HEK293T (cell line): ENCODE measurements at regions not wholly inside any gene's neighbourhood (a gene's known extent, or its start where the extent isn't known, plus 50 kb on each side); places are given as distances from the start of the nearest gene placed in this dataset.

Source experiments
- CTCF ChIA-PET: fragments of 350-600 bp; formaldehyde crosslinking; extraction: SDS; loops from one replicate; lab custom pipeline; 2021; ENCODE audit warnings: antibody characterized with exemption, inconsistent platforms; lab: Yijun Ruan, JAX
- POLR2A ChIA-PET: fragments of 350-600 bp; formaldehyde crosslinking; extraction: SDS; loops from one replicate; lab custom pipeline; 2020; ENCODE audit warnings: antibody characterized with exemption, inconsistent platforms; lab: Yijun Ruan, JAX
- DNase-seq: peaks from one replicate; pipeline ENCODE4 v3.0.0; 2012; ENCODE audit warnings: mixed read lengths; ENCODE audit errors: extremely low spot score
- ARNT ChIP-seq: fragments of 450-650 bp; IDR thresholded peaks from 2 replicates; pipeline ENCODE4 v1.6.1; 2017; ENCODE audit warnings: mild to moderate bottlenecking
- BHLHE40 ChIP-seq: fragments of 450-650 bp; IDR thresholded peaks from 2 replicates; pipeline ENCODE4 v1.6.1; 2016; ENCODE audit warnings: mild to moderate bottlenecking, moderate library complexity, borderline replicate concordance
- CTBP1 ChIP-seq: fragments of 450-650 bp; IDR thresholded peaks from 2 replicates; pipeline ENCODE4 v1.6.1; 2016; ENCODE audit warnings: borderline replicate concordance
- ELF4 ChIP-seq: fragments of 450-650 bp; IDR thresholded peaks from 2 replicates; pipeline ENCODE4 v1.6.1; 2017; ENCODE audit warnings: antibody characterized with exemption
- FOXA1 ChIP-seq: fragments of 450-650 bp; IDR thresholded peaks from 2 replicates; pipeline ENCODE4 v1.6.1; 2016; ENCODE audit warnings: mild to moderate bottlenecking
- FOXK2 ChIP-seq: fragments of 450-650 bp; IDR thresholded peaks from 2 replicates; pipeline ENCODE4 v1.6.1; 2016; ENCODE audit warnings: mild to moderate bottlenecking
- FOXM1 ChIP-seq: fragments of 450-650 bp; IDR thresholded peaks from 2 replicates; pipeline ENCODE4 v1.6.1; 2017; ENCODE audit warnings: mild to moderate bottlenecking, borderline replicate concordance
- HDGF ChIP-seq: fragments of 450-650 bp; IDR thresholded peaks from 2 replicates; pipeline ENCODE4 v1.6.1; 2017; ENCODE audit warnings: antibody characterized with exemption, borderline replicate concordance
- L3MBTL2 ChIP-seq: fragments of 450-650 bp; conservative IDR thresholded peaks from 2 replicates; pipeline ENCODE4 v1.6.1; 2016; ENCODE audit warnings: mild to moderate bottlenecking
- LEF1 ChIP-seq: fragments of 450-650 bp; IDR thresholded peaks from 2 replicates; pipeline ENCODE4 v1.6.1; 2017; ENCODE audit warnings: mild to moderate bottlenecking, borderline replicate concordance
- NFRKB ChIP-seq: fragments of 450-650 bp; IDR thresholded peaks from 2 replicates; pipeline ENCODE4 v1.6.1; 2016; ENCODE audit warnings: mild to moderate bottlenecking, moderate library complexity
- SP1 ChIP-seq: fragments of 450-650 bp; IDR thresholded peaks from 2 replicates; pipeline ENCODE4 v1.6.1; 2017
- SUZ12 ChIP-seq: fragments of 450-650 bp; IDR thresholded peaks from 2 replicates; pipeline ENCODE4 v1.6.1; 2016; ENCODE audit warnings: mild to moderate bottlenecking
- TARDBP ChIP-seq: fragments of 450-650 bp; IDR thresholded peaks from 2 replicates; pipeline ENCODE4 v1.6.1; 2016
- ZNF384 ChIP-seq: fragments of 450-650 bp; IDR thresholded peaks from 2 replicates; pipeline ENCODE4 v1.6.1; 2016
- TF ChIP-seq, protein P1 (sequence below): fragments of 450-650 bp; IDR thresholded peaks from 2 replicates; pipeline ENCODE4 v1.6.1; 2016

DNA sequence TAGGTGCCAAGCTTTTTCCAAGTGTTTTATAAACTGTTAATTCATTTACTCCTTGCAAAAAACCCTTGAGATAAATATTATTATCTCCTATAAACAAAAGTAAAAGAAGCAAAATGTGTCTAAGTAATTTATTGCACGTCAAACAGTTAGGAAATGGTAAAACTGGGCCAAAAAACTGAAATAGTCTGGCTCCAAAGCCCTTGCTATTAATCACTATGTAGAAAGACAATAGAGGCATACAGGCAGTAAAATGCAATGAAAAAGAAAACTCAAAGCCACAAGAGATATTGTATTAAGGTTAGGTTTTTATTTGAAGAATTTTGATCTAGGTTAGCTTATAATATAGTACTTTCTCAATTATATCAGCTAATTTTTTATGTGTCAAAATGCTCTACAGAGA, 457.7 kb downstream of the ANXA1 start:
- ChIA-PET POLR2A (no interaction called here), CTCF (no interaction called here)
- no peak for TF ChIP-seq NFRKB
- no peak for TF ChIP-seq SUZ12
- TF ChIP-seq HDGF = no peak
- DNase-seq = no peak

DNA sequence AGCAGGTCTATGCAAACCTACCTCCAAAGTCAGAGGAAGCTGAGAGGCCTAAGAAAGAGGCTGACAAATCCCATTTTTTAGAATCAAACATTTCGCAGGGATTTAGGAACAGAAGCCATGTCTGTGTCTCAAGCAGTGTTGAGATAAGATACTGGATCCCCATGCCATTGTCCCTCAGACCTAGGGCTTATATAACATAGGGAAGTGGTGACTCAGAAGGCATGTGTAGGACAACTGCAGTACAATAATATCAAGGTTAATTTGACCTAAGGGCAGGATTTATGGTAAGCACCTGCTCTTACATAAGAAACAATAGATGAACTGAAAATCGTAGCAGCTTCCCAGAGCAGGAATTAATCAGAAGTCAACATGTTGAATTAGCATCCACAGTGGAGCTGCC, 459.4 kb downstream of the ANXA1 start:
- CTCF ChIA-PET = no interaction called here
- DNase-seq = no peak
- POLR2A ChIA-PET = no interaction called here
- TF ChIP-seq, protein P1, sequence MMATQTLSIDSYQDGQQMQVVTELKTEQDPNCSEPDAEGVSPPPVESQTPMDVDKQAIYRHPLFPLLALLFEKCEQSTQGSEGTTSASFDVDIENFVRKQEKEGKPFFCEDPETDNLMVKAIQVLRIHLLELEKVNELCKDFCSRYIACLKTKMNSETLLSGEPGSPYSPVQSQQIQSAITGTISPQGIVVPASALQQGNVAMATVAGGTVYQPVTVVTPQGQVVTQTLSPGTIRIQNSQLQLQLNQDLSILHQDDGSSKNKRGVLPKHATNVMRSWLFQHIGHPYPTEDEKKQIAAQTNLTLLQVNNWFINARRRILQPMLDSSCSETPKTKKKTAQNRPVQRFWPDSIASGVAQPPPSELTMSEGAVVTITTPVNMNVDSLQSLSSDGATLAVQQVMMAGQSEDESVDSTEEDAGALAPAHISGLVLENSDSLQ = no peak
- TF ChIP-seq BHLHE40 = no peak
- no peak for TF ChIP-seq ARNT
- TF ChIP-seq TARDBP = no peak
- TF ChIP-seq ZNF384 = no peak
- no peak for TF ChIP-seq CTBP1
- no peak for TF ChIP-seq LEF1
- no peak for TF ChIP-seq ELF4
- TF ChIP-seq FOXK2 = no peak
- TF ChIP-seq SUZ12 = no peak
- no peak for TF ChIP-seq NFRKB
- no peak for TF ChIP-seq FOXM1
- TF ChIP-seq FOXA1 = no peak
- TF ChIP-seq SP1 = no peak
- TF ChIP-seq L3MBTL2 = no peak
- no peak for TF ChIP-seq HDGF

- TF ChIP-seq CTBP1 (no peak), LEF1 (no peak), ZNF384 (no peak), L3MBTL2 (no peak), ELF4 (no peak), ARNT (no peak), TARDBP (no peak), HDGF (no peak), SUZ12 (no peak), BHLHE40 (no peak), FOXM1 (no peak), NFRKB (no peak), SP1 (no peak), FOXK2 (no peak), FOXA1 (no peak)
- TF ChIP-seq, protein P1 = no peak
- ChIA-PET POLR2A (no interaction called here), CTCF (no interaction called here)
- no peak for DNase-seq
These were observed 461.5 kb downstream of the ANXA1 start for GRCh38 chr9:73613092-73613701.

- TF ChIP-seq SUZ12 = no peak
- TF ChIP-seq FOXK2 = no peak
- TF ChIP-seq LEF1 = no peak
- TF ChIP-seq SP1 = no peak
- no peak for TF ChIP-seq ARNT
- no peak for TF ChIP-seq BHLHE40
- no peak for TF ChIP-seq L3MBTL2
- no peak for TF ChIP-seq NFRKB
- TF ChIP-seq CTBP1 = no peak
- no peak for TF ChIP-seq TARDBP
- TF ChIP-seq HDGF = no peak
- no peak for TF ChIP-seq FOXA1
- TF ChIP-seq ZNF384 = no peak
- no peak for TF ChIP-seq FOXM1
- no peak for TF ChIP-seq ELF4
- TF ChIP-seq, protein P1 = no peak
- ChIA-PET CTCF (no interaction called here), POLR2A (no interaction called here)
- DNase-seq = no peak
These were observed 463.9 kb downstream of the ANXA1 start for GRCh38 chr9:73615557-73615956.

GRCh38 chr9:73617586-73617985, 465.9 kb downstream of the ANXA1 start:
- ChIA-PET CTCF (no interaction called here), POLR2A (no interaction called here)
- DNase-seq = no peak
- TF ChIP-seq FOXM1 (no peak), ZNF384 (no peak), TARDBP (no peak), LEF1 (no peak), FOXK2 (no peak), NFRKB (no peak), CTBP1 (no peak), ELF4 (no peak), BHLHE40 (no peak), ARNT (no peak), SP1 (no peak), HDGF (no peak), L3MBTL2 (no peak), SUZ12 (no peak), FOXA1 (no peak)
- TF ChIP-seq, protein P1 = no peak
